HepG2 (cell line): ENCODE measurements at regions not wholly inside any gene's neighbourhood (a gene's known extent, or its start where the extent isn't known, plus 50 kb on each side); places are given as distances from the start of the nearest gene placed in this dataset.

Experiments used
- ATF5 ChIP-seq: sonication (generic); formaldehyde crosslinking; IDR thresholded peaks from 2 replicates; pipeline ENCODE4 v1.4.0; 2020; ENCODE audit warnings: mild to moderate bottlenecking, low read depth, missing genetic modification reagents
- JUNB ChIP-seq: sonication (generic); formaldehyde crosslinking; IDR thresholded peaks from 2 replicates; pipeline ENCODE4 v1.8.0; 2022; ENCODE audit warnings: missing genetic modification reagents, mild to moderate bottlenecking, borderline replicate concordance
- MED13 ChIP-seq: sonication (generic); formaldehyde crosslinking; IDR thresholded peaks from 2 replicates; pipeline ENCODE4 v1.5.0; 2020; ENCODE audit warnings: missing genetic modification reagents

DNA sequence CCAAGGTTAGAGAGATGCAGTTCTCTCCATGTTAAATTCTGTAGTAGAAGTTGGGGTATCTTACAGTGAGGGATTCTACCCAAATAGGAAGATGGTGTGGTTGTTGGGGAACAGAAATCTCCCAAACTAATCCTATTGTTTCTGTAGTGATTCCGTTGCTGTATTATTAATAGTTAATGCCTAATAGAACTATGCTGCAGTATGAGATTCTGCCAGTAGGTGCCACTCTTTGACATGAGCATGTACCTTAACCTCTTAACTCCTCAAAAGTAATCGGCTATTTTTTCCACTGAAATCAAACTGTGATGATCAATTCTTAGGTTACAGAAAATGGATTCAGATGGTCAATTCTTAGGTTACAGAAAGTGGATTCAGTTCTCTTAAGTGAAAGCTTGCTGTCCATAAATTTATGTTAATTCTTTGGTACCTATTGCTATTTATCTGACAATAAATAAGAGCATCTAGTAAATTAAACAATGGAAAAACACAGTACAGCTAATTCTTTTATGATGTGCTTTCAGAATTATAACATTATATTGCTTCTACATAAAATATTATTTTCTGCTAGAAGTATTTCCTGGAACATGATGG is 97.9 kb upstream of the DLX2 start:
- TF ChIP-seq JUNB (CRISPR knock-in tag) (no peak), MED13 (CRISPR knock-in tag) (no peak), ATF5 (CRISPR knock-in tag) (no peak)
